IPS DF 4.7 (cell line): ENCODE measurements at regions not wholly inside any gene's neighbourhood (a gene's known extent, or its start where the extent isn't known, plus 50 kb on each side); places are given as distances from the start of the nearest gene placed in this dataset.

Experiments used
- DNase-seq: peaks from one replicate; pipeline ENCODE4 v3.0.0-alpha.2; 2013; ENCODE audit warnings: low spot score; ENCODE audit errors: extremely low read depth

DNA sequence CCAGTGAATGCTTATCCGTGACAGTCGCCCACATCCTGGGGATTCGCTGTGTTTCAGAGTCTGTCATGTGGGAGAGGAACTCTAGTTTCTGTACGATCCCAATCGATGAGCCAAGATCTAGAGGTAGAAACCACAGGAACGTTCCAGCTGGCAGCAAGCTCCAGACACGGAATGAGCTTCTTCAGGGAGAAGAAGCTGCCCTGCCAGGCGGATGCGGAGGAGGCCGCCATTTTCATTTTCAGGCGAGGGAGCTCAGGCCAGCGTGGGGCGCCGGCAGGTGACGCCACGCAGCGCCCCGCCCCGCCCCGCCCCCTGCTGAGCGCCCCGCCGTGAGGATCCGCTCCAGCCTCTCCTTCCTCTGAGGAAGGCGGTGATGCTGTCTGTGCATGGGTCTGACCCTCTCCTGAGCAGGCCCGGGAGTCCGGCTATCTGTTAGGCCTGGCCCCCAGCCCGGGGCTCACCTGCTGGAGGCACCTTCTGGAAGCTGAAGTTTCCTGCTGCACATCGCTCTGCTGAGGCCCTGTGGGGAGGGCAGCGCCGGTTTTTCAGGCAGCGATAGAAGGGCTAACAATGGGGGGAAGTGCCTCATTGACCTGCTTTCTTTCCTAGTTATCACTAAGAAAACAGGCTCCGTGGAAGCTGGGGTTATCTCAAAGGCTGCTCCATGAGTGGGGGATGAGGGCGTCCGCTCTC, 147.5 kb downstream of the ERMARD start:
- DNase-seq, result no peak

DNA sequence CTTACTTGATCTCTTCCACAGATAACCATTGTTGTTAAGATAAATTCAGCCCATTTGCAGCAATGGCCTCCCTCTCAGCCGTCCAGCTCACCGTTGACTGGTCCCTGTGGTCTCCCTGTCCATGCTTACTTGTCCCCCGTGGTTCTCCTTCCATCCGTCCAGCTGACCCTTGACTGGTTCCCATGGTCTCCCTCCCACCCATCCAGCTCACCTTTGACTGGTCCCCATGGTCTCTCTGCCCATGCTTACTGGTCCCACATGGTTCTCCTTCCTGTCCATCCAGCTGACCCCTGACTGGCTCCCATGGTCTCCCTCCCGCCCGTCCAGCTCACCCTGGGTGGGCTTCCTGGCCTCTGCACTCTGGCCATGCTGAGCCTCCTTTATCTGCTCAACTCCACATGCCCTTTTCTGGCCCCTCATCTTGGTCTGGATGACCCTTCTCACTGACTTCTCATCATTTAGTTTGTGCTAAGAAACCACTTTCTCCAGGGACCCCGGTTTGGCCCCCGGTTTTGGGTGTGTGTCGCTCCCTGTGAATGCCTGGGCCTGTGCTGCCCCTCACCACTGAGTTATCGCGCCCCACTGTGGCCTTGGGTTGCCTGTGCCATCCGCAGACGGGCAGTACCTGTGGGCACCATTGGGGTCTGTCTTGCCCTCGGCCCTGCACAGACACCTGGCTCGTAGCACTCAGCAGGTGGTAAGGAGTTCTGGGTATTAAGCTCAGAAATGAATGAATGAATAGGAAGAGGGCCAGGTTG, 146.4 kb downstream of the ERMARD start:
- DNase-seq, result no peak

DNA sequence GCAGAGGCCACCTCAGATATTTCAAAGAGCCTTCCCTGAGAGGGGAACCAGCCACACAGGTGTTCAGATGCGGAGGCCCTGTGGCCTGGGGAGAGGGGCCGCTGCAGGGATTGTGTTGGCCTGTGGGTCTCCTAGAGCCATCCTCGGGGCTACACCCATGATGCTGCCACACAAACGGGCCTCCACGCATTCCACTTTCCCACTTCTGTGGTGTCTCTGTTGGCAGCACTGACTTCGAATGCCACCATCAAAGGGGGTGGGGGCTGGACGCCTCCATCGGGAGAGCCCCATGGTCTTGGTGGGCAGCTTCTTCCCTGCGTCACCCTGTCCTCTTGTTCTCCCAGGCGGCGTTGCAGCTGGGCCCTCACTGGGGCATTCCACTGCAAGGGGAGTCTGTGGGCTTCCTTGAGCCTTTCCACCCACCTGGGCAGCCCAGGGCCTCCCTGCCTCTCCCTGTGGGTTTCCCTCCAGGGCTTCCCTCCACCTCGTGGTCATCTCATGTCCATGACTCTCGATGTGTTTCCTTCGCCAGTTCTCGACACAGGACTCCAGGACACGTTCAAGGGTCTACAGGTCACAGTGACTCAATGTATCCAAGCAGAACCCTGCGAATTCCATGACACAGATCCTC, 145.5 kb downstream of the ERMARD start:
- no peak for DNase-seq

DNA sequence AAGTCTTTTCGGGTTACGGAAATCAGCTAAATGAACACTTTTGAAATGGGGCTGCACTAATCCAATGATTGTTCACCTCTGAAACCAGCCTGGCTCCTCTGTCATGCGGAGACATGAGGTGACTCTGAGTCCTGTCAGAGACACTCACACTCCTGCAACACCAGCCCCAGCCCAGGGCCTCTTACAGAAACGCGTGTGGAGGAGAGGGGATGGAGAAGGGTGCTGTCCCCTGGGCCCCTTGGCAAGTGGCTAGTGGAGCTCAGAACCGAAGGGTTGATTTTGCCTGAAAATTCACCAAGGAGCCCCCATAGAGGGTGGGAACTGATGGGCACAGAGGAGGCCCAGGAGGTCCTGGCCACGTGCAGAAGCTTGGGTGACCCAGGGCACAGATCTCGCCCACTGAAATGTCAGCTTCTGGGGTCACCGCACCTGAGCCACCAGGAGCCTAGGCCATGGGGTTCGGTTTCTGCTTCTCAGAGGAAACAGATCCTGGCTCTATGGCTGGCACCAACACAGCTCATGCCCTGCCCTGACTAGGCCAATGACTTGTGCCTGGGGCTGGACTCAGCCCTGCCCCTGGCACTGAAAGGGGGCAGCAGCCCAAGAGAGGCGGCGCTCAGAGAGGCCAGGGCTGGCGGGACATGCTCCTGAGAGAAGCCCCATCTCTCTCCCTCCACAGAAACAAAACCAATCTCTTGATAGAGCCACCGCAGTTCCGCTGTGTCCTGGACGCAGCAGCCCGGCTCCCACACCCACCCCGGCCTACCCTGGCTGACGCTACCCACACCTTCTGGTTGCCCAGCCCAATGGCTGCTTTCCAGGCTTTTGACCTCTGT, 144.7 kb downstream of the ERMARD start:
- no peak for DNase-seq

DNA sequence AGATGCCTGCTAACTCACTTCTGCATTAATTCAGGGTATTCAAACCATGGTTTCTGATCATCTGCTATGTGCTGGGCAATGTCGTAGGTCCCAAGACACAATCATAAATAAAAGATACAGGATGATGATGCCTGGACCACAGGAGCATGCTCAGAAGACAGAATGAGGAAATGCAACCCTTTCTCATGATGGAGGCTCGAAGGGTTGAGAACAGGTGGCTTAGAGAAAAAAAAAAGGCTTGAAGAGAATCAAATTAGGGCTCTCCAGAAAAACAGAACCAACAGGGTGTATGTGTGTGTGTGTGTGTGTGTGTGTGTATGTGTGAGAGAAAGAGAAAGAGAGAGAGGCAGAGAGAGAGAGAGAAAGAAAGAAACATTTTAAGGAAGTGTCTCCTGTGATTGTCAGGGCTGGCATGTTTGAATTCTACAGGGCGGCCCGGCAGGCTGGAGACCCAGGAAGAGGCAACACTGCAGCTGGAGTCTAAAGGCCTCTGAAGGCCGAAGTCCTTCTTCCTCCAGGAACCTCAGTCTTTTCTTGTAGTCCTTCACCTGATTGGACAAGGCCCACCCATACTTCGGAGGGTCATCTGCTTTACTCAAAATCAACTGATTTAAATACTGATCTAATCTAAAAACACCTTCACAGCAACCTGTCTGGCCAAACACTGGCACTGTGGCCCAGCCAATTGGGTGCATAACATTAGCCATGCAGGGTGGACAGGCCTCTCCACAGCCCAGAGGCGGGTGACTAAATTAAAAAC, 143.8 kb downstream of the ERMARD start:
- DNase-seq, result no peak

DNA sequence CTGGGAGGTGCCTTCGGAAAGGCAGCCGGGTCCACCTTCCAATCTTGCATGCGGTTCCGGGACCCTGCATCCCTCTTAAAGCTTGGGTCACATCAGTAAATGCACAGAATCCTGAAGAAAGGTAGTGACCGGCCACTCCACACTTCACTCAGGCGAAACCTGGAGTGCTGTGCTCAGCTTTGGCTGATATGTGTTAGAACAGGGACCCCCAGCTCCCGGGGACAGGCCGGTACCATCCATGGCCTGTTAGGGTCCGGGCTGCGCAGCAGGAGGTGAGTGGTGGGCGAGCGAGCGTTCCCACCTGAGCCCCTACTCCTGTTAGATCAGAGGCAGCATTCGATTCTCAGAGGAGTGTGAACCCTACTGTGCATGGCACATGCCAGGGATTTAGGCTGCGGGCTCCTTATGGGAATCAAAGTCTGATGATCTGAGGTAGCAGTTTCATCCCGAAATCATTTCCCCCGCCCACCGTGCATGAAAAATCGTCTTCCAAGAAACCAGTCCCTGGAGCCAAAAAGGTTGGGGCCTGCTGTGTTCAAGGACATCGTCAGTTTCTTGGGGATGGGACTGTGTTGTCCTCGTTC, 143.0 kb downstream of the ERMARD start:
- DNase-seq, result no peak

DNA sequence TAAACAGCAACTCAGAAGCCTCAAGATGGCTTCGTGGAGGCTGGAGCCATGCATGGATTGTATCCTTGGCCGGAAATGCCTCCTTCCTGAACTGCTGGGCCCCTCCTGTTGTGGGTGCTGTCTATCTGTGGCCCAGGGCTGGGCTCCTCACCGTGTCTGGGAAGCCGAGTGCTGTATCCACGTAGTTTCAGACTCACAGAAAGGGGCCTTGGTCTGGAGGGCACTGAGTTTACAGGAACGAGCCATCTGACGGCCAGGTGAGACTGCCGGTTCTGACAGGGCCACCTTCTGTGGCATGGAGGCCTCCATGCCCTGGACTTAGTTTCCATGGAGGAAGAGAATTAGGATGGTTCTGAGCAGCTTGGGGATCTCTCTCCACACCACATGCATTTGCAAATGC, 142.2 kb downstream of the ERMARD start:
- DNase-seq, result no peak

DNA sequence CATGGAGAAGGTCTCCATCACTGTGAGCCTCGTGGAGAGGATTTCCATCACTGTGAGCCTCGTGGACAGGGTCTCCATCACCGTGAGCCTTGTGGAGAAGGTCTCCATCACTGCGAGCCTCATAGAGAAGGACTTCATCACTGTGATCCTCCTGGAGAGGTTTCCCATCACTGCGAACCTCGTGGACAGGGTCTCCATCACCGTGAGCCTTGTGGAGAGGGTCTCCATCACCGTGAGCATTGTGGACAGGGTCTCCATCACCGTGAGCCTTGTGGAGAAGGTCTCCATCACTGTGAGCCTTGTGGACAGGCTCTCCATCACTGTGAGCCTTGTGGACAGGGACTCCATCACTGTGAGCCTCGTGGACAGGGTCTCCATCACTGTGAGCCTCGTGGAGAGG, 140.4 kb downstream of the ERMARD start:
- no peak for DNase-seq

DNA sequence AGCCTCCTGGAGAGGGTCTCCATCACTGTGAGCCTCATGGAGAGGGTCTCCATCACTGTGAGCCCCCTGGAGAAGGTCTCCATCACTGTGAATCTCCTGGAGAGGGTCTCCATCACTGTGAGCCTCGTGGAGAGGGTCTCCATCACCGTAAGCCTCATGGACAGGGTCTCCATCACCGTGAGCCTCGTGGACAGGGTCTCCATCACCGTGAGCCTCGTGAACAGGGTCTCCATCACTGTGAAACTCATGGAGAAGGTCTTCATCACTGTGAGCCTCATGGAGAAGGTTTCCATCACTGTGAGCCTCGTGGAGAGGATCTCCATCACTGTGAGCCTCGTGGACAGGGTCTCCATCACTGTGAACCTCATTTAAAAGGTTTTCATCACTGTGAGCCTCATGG, 140.0 kb downstream of the ERMARD start:
- no peak for DNase-seq

DNA sequence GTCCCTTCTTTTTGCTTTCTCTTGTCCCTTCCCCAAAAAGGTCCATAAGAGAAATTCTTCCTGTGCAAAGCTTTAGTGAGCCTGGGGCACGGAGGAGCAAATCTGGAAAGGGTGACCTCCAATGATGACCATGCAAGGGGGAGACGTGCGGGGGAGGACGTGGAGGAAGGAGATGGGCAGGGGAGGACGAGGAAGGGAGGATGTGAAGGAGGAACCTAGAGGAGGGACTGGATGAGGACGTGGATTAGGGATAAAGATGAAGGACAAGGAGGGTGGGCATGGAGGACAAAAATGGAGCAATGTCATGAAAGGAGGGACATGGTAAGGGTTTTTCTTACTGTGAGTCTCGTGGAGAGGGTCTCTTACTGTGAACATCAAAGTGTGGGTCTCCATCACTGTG, 139.5 kb downstream of the ERMARD start:
- no peak for DNase-seq

DNA sequence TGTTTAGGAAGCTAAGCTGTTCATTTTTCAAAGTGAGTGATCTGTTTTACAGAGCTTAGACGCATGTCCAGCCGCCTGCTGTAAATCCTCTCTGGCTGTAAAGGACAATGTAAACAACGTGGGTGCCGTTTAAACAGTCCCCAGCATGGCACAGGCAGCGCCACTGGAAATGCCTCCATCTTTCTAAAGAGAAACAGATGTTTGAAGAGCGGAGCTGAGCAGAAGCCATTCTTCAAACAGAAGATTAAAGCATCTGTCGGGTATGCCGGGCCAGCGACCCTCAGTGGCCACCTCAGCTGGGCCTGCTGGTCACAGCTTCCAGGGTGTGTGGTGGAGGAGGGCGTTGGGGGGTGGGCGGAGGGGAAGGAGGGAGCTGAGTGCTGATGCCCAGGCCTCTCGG, 138.6 kb downstream of the ERMARD start:
- DNase-seq, result no peak

DNA sequence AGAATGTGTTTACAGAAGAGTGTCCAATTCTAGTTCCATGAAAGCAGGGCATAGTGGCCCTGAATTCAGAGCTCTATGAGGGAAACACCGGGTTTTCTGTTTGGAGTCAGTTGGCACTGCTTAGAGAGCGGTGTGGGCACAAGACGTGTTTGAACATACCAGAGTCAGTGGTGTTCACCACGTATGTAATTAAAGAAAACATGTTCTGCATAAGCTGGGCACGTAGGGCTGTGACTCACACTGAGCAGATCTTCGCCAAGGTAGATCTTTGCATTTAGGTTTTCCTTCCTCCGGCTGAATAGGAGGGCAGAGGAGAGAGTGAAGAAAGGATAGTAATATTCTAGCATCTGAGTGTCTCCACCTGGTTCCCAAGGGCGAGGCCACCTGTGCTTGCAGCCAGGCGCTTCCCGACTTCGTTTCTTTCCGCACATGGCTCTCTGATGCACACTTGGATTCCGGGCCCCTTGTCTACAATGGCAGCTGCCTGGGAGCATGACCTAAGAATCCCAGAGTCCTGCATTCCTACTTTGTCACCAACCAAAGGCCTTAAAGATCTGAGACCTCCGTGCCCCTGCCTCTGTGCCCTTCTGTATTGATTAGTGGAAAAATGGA, 136.2 kb downstream of the ERMARD start:
- no peak for DNase-seq

DNA sequence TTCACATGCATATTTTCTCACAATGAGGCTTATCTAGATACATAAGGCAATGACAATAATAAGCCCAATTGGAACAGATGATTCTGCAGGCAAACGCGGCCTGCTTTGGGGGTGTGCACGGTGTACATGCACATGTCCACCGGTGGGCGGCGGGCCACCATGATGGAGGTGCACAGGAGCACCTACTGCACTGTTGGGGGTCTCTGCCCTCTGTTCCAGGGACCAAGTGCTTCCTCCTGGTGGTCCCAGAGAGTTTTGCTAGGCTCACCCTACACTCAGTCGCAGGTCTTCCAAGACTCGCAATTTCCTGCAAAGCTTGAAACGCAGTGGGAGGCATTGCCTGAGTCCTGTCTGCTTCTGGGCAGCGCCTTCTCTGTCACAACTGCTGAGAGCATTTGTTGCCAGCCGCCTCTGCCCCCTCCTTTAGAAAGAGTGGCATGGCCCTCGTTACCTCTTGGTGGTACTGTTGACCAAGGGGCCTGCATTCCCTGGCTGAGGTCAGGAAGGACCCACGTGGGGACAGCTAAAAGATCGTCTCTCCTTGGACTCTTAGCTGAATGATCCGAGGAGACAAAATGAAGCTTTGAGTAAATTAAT, 135.3 kb downstream of the ERMARD start:
- DNase-seq, result no peak

DNA sequence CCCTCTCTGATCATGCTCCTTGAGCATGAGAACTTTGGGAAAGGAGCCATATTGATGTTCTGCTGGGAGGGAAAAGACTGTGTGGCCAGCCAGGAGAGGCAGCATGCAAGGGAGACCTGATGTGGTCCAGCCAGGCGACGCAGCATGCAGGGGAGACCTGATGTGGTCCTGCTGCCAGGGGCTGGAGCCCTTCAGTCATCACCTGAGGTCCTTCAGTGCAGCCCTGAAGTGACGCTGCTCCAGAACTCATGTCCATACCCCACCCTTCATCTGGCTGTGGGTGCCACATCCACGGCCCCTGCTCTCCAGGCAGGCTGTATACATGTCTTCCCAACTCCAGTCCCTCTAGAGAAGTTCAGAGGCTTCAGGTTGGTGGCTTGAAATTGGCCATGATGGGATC, 134.4 kb downstream of the ERMARD start:
- no peak for DNase-seq

DNA sequence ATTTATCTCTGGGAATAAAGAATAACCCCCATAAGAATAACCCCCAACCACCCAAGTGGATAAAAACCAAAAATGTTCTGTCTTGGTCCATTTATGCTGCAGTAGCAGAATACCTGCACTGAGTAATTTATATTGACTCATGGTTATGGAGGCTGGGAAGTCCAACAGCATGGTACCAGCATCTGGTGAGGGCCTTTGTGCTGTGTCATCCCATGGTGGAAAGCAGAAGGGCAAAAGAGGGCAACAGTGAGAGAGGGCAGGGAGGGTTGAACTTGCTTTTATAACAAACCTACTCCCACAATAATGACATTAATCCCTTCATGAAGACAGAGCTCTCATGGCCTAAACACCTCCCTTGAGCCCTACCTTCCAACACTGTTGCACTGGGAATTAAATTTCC, 133.7 kb downstream of the ERMARD start:
- no peak for DNase-seq

DNA sequence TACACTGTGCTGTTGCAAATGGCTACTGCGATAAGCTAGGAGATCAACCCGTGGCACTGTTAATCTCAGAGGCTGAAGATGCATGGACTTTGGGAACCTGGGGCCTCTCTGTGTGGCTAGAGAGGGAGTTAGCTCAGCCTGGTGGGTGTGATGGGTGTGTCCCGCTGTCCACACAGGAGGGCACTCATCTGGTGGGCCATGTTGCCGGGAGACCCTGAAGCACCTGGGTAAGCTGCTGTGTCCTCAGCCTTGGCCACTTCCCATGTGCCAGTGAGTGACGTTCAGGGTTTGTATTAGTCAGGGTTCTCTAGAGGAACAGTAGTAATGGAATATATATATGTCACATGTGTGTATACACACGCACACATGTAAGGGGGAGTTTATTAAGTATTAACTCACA, 132.7 kb downstream of the ERMARD start:
- no peak for DNase-seq

DNA sequence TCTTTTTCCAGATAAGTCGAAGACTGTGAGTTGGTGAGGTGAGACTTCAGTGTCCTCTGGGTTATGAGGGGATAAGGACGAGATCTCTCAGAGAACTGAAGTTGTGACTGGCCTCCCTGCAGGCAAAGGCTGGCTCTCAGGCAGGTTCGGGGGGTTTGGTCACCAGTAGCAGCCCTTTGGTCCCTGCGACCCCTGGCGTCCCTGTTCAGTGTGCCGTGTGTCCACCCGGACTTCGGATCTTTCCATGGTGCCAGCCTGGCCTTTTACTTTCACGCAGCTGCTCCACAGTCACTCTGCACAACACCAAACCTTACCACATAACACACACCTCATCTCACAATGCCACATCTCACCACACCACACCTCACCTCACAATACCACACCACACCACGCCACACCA, 131.9 kb downstream of the ERMARD start:
- DNase-seq, result no peak

DNA sequence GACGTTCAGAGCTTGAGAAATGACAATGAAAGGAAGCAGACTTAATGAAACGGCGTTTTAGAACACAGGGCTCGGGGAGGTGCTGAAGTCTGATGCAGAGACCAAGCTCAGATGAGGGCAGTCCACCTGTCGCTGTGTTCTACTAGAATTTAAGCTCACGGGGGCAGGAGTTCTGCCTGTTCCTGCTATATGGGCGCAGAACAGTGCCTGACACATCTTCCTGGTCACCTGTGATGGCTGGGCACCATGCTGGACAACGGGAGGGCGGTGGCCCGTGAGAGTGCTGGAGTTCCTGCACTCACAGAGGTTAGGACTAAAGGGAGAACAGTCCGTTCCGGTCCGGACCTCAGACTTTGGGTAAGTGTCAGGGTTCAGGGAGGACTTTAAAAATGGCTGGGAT, 130.6 kb downstream of the ERMARD start:
- no peak for DNase-seq

DNA sequence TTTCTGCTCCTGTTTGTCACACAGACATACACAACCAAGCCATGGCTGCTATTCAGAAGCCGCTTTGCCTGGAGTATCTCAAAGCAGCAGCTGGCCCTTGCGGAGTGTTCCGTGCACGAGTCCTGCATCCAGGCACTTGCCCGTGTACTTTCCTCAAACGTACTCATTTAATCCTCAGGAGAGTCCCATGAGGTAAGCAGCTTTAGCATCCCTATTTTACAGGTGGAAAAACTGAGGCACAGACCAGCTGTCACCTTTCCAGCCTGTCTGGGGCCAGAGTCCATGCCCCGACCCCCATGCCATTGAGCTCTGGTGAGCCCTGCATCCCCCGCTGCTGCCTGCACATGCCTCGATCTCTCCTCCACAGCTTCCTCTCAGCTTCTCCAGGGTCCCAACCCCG, 130.0 kb downstream of the ERMARD start:
- no peak for DNase-seq

DNA sequence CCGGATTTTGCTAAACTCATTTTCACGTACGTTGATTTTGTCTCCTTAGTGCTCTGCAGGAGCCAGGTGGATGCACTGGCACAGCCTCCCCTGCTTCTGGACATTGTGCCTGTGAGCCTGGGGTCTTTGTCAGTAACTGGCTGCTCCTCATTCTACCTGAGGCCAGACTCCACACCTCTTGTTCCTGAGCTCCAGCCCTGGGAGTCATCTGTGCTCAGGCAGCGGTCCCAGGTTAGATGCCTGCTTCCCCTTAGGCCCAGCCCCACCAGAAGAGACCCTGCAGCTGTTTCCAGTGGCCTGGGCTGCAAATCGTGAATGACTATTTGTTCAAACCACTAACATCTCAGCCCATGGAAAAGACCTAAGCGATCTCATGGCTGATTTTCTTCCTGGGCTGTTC, 129.1 kb downstream of the ERMARD start:
- DNase-seq, result no peak
